DOHH2 (cell line): ENCODE measurements at regions not wholly inside any gene's neighbourhood (a gene's known extent, or its start where the extent isn't known, plus 50 kb on each side); places are given as distances from the start of the nearest gene placed in this dataset.

Source experiments
- CTCF ChIP-seq: fragments of 200-600 bp; sonication (generic); IDR thresholded peaks from one replicate; pipeline ENCODE4 v1.5.1; 2014; ENCODE audit warnings: antibody characterized with exemption, mild to moderate bottlenecking, low read depth, low read length; ENCODE audit not compliant: poor library complexity, severe bottlenecking
- EZH2phosphoT487 ChIP-seq: fragments of 200-600 bp; sonication (generic); IDR thresholded peaks from 2 replicates; pipeline ENCODE4 v1.6.1; 2017; ENCODE audit warnings: borderline replicate concordance, mild to moderate bottlenecking, antibody characterized with exemption, low read length, moderate library complexity, mixed read lengths

- no peak for TF ChIP-seq CTCF
- no peak for TF ChIP-seq EZH2phosphoT487
These were observed 160.7 kb upstream of the MEF2C start for GRCh38 chr5:89043676-89044075.
